HL-60/S4 (cell line): ENCODE measurements at regions not wholly inside any gene's neighbourhood (a gene's known extent, or its start where the extent isn't known, plus 50 kb on each side); places are given as distances from the start of the nearest gene placed in this dataset.
"Not testable (repeated sequence)": the region's sequence is repeated elsewhere in the genome, so short reads cannot be mapped to it uniquely, and the experiment has no call there.

ENCODE experiments used
- in situ Hi-C: fragments of 300-500 bp; cut with MboI; formaldehyde crosslinking; loops from 2 replicates; pipeline ENCODE4 v1.14.3; 2022; ENCODE audit warnings: low sequenced_read_pairs

- in situ Hi-C loops: no loop called here
Observed at GRCh38 chrX:43211570-43211969, 433.6 kb upstream of the PPP1R2C start.

GRCh38 chrX:43218198-43218597 lies 437.9 kb upstream of the MAOA start:
- in situ Hi-C loops: no loop called here

GRCh38 chrX:43224496-43224895 lies 431.6 kb upstream of the MAOA start:
- in situ Hi-C loops: no loop called here

GRCh38 chrX:43225626-43226328 lies 430.3 kb upstream of the MAOA start:
- in situ Hi-C loops: no loop called here

GRCh38 chrX:43238461-43238945 lies 417.6 kb upstream of the MAOA start:
- in situ Hi-C loops: no loop called here

- in situ Hi-C loops: no loop called here
Observed at GRCh38 chrX:43239356-43239755, 416.7 kb upstream of the MAOA start.

GRCh38 chrX:43255596-43255995 lies 400.5 kb upstream of the MAOA start:
- in situ Hi-C loops: no loop called here

- in situ Hi-C loops: no loop called here
Observed at GRCh38 chrX:43266487-43266886, 389.6 kb upstream of the MAOA start.

- in situ Hi-C loops: no loop called here
Observed at GRCh38 chrX:43267652-43268051, 388.4 kb upstream of the MAOA start.

GRCh38 chrX:43269201-43269600 lies 386.9 kb upstream of the MAOA start:
- in situ Hi-C loops: no loop called here

- in situ Hi-C loops: no loop called here
Observed at GRCh38 chrX:43277879-43278278, 378.2 kb upstream of the MAOA start.

- in situ Hi-C loops: no loop called here
Observed at GRCh38 chrX:43278440-43278839, 377.7 kb upstream of the MAOA start.

- in situ Hi-C loops: no loop called here
Observed at GRCh38 chrX:43279341-43279808, 376.7 kb upstream of the MAOA start.

- in situ Hi-C loops: no loop called here
Observed at GRCh38 chrX:43283187-43283586, 372.9 kb upstream of the MAOA start.

- in situ Hi-C loops: not testable (repeated sequence)
Observed at GRCh38 chrX:43311625-43312024, 344.5 kb upstream of the MAOA start.

GRCh38 chrX:43313035-43313434 lies 343.1 kb upstream of the MAOA start:
- in situ Hi-C loops: no loop called here

- in situ Hi-C loops: no loop called here
Observed at GRCh38 chrX:43314525-43314924, 341.6 kb upstream of the MAOA start.

- in situ Hi-C loops: no loop called here
Observed at GRCh38 chrX:43315622-43316021, 340.5 kb upstream of the MAOA start.

GRCh38 chrX:43316146-43316545 lies 340.0 kb upstream of the MAOA start:
- in situ Hi-C loops: no loop called here

GRCh38 chrX:43317378-43317777 lies 338.7 kb upstream of the MAOA start:
- in situ Hi-C loops: no loop called here

GRCh38 chrX:43328358-43328946 lies 327.6 kb upstream of the MAOA start:
- in situ Hi-C loops: no loop called here

GRCh38 chrX:43333543-43333942 lies 322.6 kb upstream of the MAOA start:
- in situ Hi-C loops: no loop called here

- in situ Hi-C loops: no loop called here
Observed at GRCh38 chrX:43345166-43345565, 310.9 kb upstream of the MAOA start.
